ENCODE measurements at regions not wholly inside any gene's neighbourhood (a gene's known extent, or its start where the extent isn't known, plus 50 kb on each side); places are given as distances from the start of the nearest gene placed in this dataset.

GRCh38 chr6:159443417-159443920 lies 249.6 kb downstream of the SOD2 start:
- no peak for TF ChIP-seq CTCF (IDR thresholded peaks at IDR 0.05)
- TF ChIP-seq POLR2AphosphoS5 (IDR thresholded peaks at IDR 0.05) = no peak
- no peak for TF ChIP-seq POLR2A (IDR thresholded peaks at IDR 0.05)
- TF ChIP-seq EP300 (IDR thresholded peaks at IDR 0.05; ENCODE audit: low read depth) = no peak
- no peak overlapping the region for H3K27ac ChIP-seq
- H3K4me3 ChIP-seq = no peak overlapping the region
- H3K9me3 ChIP-seq = no peaks in the 10 kb centered on the region
- 68 to 100% methylated on average over 1 to 8 of the region's 8 CpGs for WGBS, 2 donors (ENCODE audit: low coverage in 1 of 2)
- no peaks in the 10 kb centered on the region for H3K36me3 ChIP-seq
- H3K27me3 ChIP-seq = no peaks in the 10 kb centered on the region
- DNase-seq = no peak
- intact Hi-C loops (cut with DNase I; ENCODE audit: low total_unique reads) = no loop called here
- H3K4me1 ChIP-seq = no peaks in the 10 kb centered on the region
- in situ Hi-C loops (cut with MboI; ENCODE audit: low pct_ligation_motif_present in 1 of 4, low pct_unique_long_range_greater_than_20kb in 1 of 4, low sequenced_read_pairs in 3 of 4) = no loop called here

GRCh38 chr6:159441704-159441981 lies 251.4 kb downstream of the SOD2 start:
- Histone ChIP-seq H3K9me3 (no peaks in the 10 kb centered on the region), H3K36me3 (no peaks in the 10 kb centered on the region), H3K4me3 (no peak overlapping the region), H3K4me1 (no peaks in the 10 kb centered on the region), H3K27ac (no peak overlapping the region), H3K27me3 (no peaks in the 10 kb centered on the region)
- in situ Hi-C loops (cut with MboI; ENCODE audit: low pct_ligation_motif_present in 1 of 4, low pct_unique_long_range_greater_than_20kb in 1 of 4, low sequenced_read_pairs in 3 of 4) = no loop called here
- WGBS, 2 donors (ENCODE audit: low coverage in 1 of 2) = 79 to 80% methylated on average over 6 of the region's 6 CpGs
- no peak for DNase-seq
- TF ChIP-seq EP300 (IDR thresholded peaks at IDR 0.05; ENCODE audit: low read depth) (no peak), POLR2A (IDR thresholded peaks at IDR 0.05) (no peak), POLR2AphosphoS5 (IDR thresholded peaks at IDR 0.05) (no peak), CTCF (IDR thresholded peaks at IDR 0.05) (no peak)
- intact Hi-C loops (cut with DNase I; ENCODE audit: low total_unique reads) = no loop called here

GRCh38 chr6:159440911-159441703 lies 251.9 kb downstream of the SOD2 start:
- 81 to 85% methylated on average over 3 to 7 of the region's 7 CpGs for WGBS, 2 donors (ENCODE audit: low coverage in 1 of 2)
- in situ Hi-C loops (cut with MboI; ENCODE audit: low pct_ligation_motif_present in 1 of 4, low pct_unique_long_range_greater_than_20kb in 1 of 4, low sequenced_read_pairs in 3 of 4) (no loop called here), intact Hi-C loops (cut with DNase I; ENCODE audit: low total_unique reads) (no loop called here)
- Histone ChIP-seq H3K4me1 (no peaks in the 10 kb centered on the region), H3K27me3 (no peaks in the 10 kb centered on the region), H3K4me3 (no peak overlapping the region), H3K36me3 (no peaks in the 10 kb centered on the region), H3K27ac (no peak overlapping the region), H3K9me3 (no peaks in the 10 kb centered on the region)
- no peak for TF ChIP-seq CTCF (IDR thresholded peaks at IDR 0.05)
- TF ChIP-seq POLR2AphosphoS5 (IDR thresholded peaks at IDR 0.05) = no peak
- no peak for DNase-seq

- TF ChIP-seq EP300 (IDR thresholded peaks at IDR 0.05; ENCODE audit: low read depth) = no peak
- no peak for TF ChIP-seq POLR2AphosphoS5 (IDR thresholded peaks at IDR 0.05)
- TF ChIP-seq CTCF (IDR thresholded peaks at IDR 0.05) = no peak
- no peak for TF ChIP-seq POLR2A (IDR thresholded peaks at IDR 0.05)
- intact Hi-C loops (cut with DNase I; ENCODE audit: low total_unique reads) = no loop called here
- H3K27ac ChIP-seq = no peak overlapping the region
- WGBS, 2 donors (ENCODE audit: low coverage in 1 of 2) = 42 to 63% methylated on average over 2 to 4 of the region's 4 CpGs
- H3K36me3 ChIP-seq = no peaks in the 10 kb centered on the region
- no peak for DNase-seq
- H3K9me3 ChIP-seq = no peaks in the 10 kb centered on the region
- in situ Hi-C loops (cut with MboI; ENCODE audit: low pct_ligation_motif_present in 1 of 4, low pct_unique_long_range_greater_than_20kb in 1 of 4, low sequenced_read_pairs in 3 of 4) = no loop called here
- no peak overlapping the region for H3K4me3 ChIP-seq
- H3K4me1 ChIP-seq = no peaks in the 10 kb centered on the region
- no peaks in the 10 kb centered on the region for H3K27me3 ChIP-seq
Observed at GRCh38 chr6:159440349-159440748, 252.7 kb downstream of the SOD2 start.

All from transverse colon (tissue), 4 donors.